ENCODE measurements at regions not wholly inside any gene's neighbourhood (a gene's known extent, or its start where the extent isn't known, plus 50 kb on each side); places are given as distances from the start of the nearest gene placed in this dataset.

DNA sequence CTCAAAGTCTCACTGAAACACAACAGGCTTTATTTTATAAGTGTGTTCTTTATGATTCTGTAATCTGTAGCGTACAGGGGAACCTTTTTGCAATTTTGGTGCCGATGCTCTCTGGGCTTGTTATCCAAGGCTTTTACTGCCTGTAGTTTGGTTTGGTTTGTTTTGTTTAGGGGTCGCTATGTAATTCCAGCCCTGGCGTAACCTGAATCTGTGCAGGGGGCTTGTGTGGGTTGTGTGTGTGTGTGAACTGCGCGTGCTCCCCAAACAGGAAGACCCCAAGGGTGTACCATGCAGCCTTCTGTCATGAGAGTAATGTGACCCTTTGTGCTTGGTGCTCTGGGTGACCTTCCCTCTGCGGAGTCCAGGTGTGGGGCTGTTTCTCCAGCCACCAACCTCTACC is 92.1 kb upstream of the CLDN14 start:
- TF ChIP-seq, protein P1, sequence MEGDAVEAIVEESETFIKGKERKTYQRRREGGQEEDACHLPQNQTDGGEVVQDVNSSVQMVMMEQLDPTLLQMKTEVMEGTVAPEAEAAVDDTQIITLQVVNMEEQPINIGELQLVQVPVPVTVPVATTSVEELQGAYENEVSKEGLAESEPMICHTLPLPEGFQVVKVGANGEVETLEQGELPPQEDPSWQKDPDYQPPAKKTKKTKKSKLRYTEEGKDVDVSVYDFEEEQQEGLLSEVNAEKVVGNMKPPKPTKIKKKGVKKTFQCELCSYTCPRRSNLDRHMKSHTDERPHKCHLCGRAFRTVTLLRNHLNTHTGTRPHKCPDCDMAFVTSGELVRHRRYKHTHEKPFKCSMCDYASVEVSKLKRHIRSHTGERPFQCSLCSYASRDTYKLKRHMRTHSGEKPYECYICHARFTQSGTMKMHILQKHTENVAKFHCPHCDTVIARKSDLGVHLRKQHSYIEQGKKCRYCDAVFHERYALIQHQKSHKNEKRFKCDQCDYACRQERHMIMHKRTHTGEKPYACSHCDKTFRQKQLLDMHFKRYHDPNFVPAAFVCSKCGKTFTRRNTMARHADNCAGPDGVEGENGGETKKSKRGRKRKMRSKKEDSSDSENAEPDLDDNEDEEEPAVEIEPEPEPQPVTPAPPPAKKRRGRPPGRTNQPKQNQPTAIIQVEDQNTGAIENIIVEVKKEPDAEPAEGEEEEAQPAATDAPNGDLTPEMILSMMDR (IDR thresholded peaks at IDR 0.05), result no peak
- no peak for TF ChIP-seq POLR2A (IDR thresholded peaks at IDR 0.05)
